ENCODE measurements at regions not wholly inside any gene's neighbourhood (a gene's known extent, or its start where the extent isn't known, plus 50 kb on each side); places are given as distances from the start of the nearest gene placed in this dataset.

- TF ChIP-seq CTCF (IDR thresholded peaks at IDR 0.05; ENCODE audit: low read length) = no peak
- no peak for TF ChIP-seq EZH2 (IDR thresholded peaks at IDR 0.05; ENCODE audit: borderline replicate concordance, low read length)
Measured at GRCh38 chr3:164377466-164377865, 700.8 kb downstream of the SI start.
